H1 (cell line): ENCODE measurements at regions not wholly inside any gene's neighbourhood (a gene's known extent, or its start where the extent isn't known, plus 50 kb on each side); places are given as distances from the start of the nearest gene placed in this dataset.

Source experiments
- CTCF ChIP-seq, 3 experiments: IDR thresholded peaks; 1 replicate in 2 of 3; 2 replicates in 1 of 3; pipeline versions ENCODE4 v1.5.1 to v1.6.1; 2011; ENCODE audit warnings: low read length in 3 of 3, mild to moderate bottlenecking in 3 of 3, inconsistent platforms in 2 of 3, low read depth in 1 of 3, moderate library complexity in 1 of 3; ENCODE audit not compliant: insufficient read depth in 1 of 3; ENCODE audit errors: control extremely low read depth in 1 of 3
- KDM5A ChIP-seq: fragments of 200-600 bp; IDR thresholded peaks from 2 replicates; pipeline ENCODE4 v1.7.1; 2012; ENCODE audit warnings: mild to moderate bottlenecking, low read length, inconsistent platforms, mixed read lengths
- RAD21 ChIP-seq, 2 experiments: IDR thresholded peaks in 1 of 2; conservative IDR thresholded peaks in 1 of 2; 2 replicates each; pipeline ENCODE4 v1.6.1; 2011; ENCODE audit warnings: low read depth in 2 of 2, low read length in 2 of 2, improper control_type of control experiment in 1 of 2, inconsistent platforms in 1 of 2, mild to moderate bottlenecking in 1 of 2, moderate library complexity in 1 of 2
- TBP ChIP-seq: IDR thresholded peaks from 2 replicates; pipeline ENCODE4 v1.6.1; 2011; ENCODE audit warnings: low read depth, low read length, improper control_type of control experiment

- TF ChIP-seq CTCF (IDR thresholded peaks at IDR 0.05; ENCODE audit: control extremely low read depth in 1 of 3, insufficient read depth in 1 of 3, low read depth in 1 of 3, low read length in 3 of 3) (no peak), TBP (no peak), KDM5A (no peak), RAD21 (IDR thresholded peaks at IDR 0.05 in 1 of 2, conservative IDR thresholded peaks at IDR 0.05 in 1 of 2; ENCODE audit: low read depth in 2 of 2, low read length in 2 of 2) (no peak)
Measured at GRCh38 chr2:118254116-118254515, 165.8 kb downstream of the INSIG2 start (continued).
